Suppressor macrophage treated with lipopolysaccharide for 1 hour (primary cell): ENCODE measurements at regions not wholly inside any gene's neighbourhood (a gene's known extent, or its start where the extent isn't known, plus 50 kb on each side); places are given as distances from the start of the nearest gene placed in this dataset.

Source experiments
- DNase-seq, 3 donors: peaks; one replicate each; pipeline ENCODE4 v3.0.0-alpha.2; 2020 to 2022

- DNase-seq: no peak
These were observed 295.0 kb upstream of the IGFBP3 start for GRCh38 chr7:46215987-46216567.

GRCh38 chr7:46214526-46214925, 293.5 kb upstream of the IGFBP3 start:
- no peak for DNase-seq

- DNase-seq: no peak
These were observed 292.1 kb upstream of the IGFBP3 start for GRCh38 chr7:46213154-46213537.

GRCh38 chr7:46212425-46213153, 291.5 kb upstream of the IGFBP3 start:
- no peak for DNase-seq

- DNase-seq: no peak
These were observed 289.4 kb upstream of the IGFBP3 start for GRCh38 chr7:46210467-46210866.

GRCh38 chr7:46209611-46210388, 288.7 kb upstream of the IGFBP3 start:
- no peak for DNase-seq

GRCh38 chr7:46208635-46209525, 287.8 kb upstream of the IGFBP3 start:
- DNase-seq: no peak

GRCh38 chr7:46207931-46208634, 287.0 kb upstream of the IGFBP3 start:
- no peak for DNase-seq

- no peak for DNase-seq
These were observed 285.5 kb upstream of the IGFBP3 start for GRCh38 chr7:46206476-46207060.

GRCh38 chr7:46205478-46205877, 284.4 kb upstream of the IGFBP3 start:
- no peak for DNase-seq

- no peak for DNase-seq
These were observed 282.9 kb upstream of the IGFBP3 start for GRCh38 chr7:46203926-46204325.

- DNase-seq: no peak
These were observed 281.3 kb upstream of the IGFBP3 start for GRCh38 chr7:46202379-46202778.

- DNase-seq: no peak
These were observed 280.9 kb upstream of the IGFBP3 start for GRCh38 chr7:46201961-46202360.

GRCh38 chr7:46198701-46199100, 277.6 kb upstream of the IGFBP3 start:
- no peak for DNase-seq

- DNase-seq: no peak
These were observed 276.9 kb upstream of the IGFBP3 start for GRCh38 chr7:46197785-46198540.

GRCh38 chr7:46195934-46196333, 274.9 kb upstream of the IGFBP3 start:
- no peak for DNase-seq

- DNase-seq: no peak
These were observed 271.2 kb upstream of the IGFBP3 start for GRCh38 chr7:46192271-46192670.

- DNase-seq: no peak
These were observed 270.7 kb upstream of the IGFBP3 start for GRCh38 chr7:46191776-46192175.

- DNase-seq: no peak
These were observed 270.2 kb upstream of the IGFBP3 start for GRCh38 chr7:46191296-46191695.

- DNase-seq: no peak
These were observed 268.3 kb upstream of the IGFBP3 start for GRCh38 chr7:46189255-46189790.

GRCh38 chr7:46186131-46186530, 265.1 kb upstream of the IGFBP3 start:
- no peak for DNase-seq
